T47D (cell line): ENCODE measurements at regions not wholly inside any gene's neighbourhood (a gene's known extent, or its start where the extent isn't known, plus 50 kb on each side); places are given as distances from the start of the nearest gene placed in this dataset.

ENCODE experiments used
- DNase-seq, 2 experiments: peaks; one replicate each; pipeline versions ENCODE4 v3.0.0 to v3.0.0-alpha.2; 2011 to 2012; ENCODE audit warnings: low read depth in 1 of 2, low spot score in 1 of 2
- JUND ChIP-seq: IDR thresholded peaks from 2 replicates; pipeline ENCODE4 v1.6.1; 2012; ENCODE audit warnings: low read depth
- in situ Hi-C: cut with HindIII; loops from 2 replicates; pipeline ENCODE4 v1.10.0; 2016; ENCODE audit warnings: low sequenced_read_pairs, low pct_unique_long_range_greater_than_20kb

- DNase-seq, result no peak
- no peak for TF ChIP-seq JUND
- in situ Hi-C loops, result no loop called here
Observed at GRCh38 chr3:88940296-88940695, 167.1 kb upstream of the EPHA3 start.

GRCh38 chr3:88947013-88947412 lies 160.4 kb upstream of the EPHA3 start:
- TF ChIP-seq JUND, result no peak
- in situ Hi-C loops, result no loop called here

GRCh38 chr3:88954853-88955252 lies 152.6 kb upstream of the EPHA3 start:
- DNase-seq, result no peak
- no peak for TF ChIP-seq JUND
- in situ Hi-C loops, result no loop called here

More at GRCh38 chr3:88947013-88947412, 160.4 kb upstream of the EPHA3 start:
- no peak for DNase-seq

GRCh38 chr3:88955274-88955673 lies 152.1 kb upstream of the EPHA3 start:
- TF ChIP-seq JUND, result no peak
- no peak for DNase-seq
- in situ Hi-C loops, result no loop called here

GRCh38 chr3:88957711-88958439 lies 149.5 kb upstream of the EPHA3 start:
- TF ChIP-seq JUND, result no peak
- in situ Hi-C loops, result no loop called here
- DNase-seq, result no peak

GRCh38 chr3:88960019-88960418 lies 147.4 kb upstream of the EPHA3 start:
- in situ Hi-C loops, result no loop called here
- no peak for TF ChIP-seq JUND

GRCh38 chr3:88963003-88963402 lies 144.4 kb upstream of the EPHA3 start:
- in situ Hi-C loops, result no loop called here
- TF ChIP-seq JUND, result no peak
- DNase-seq, result no peak

More at GRCh38 chr3:88960019-88960418, 147.4 kb upstream of the EPHA3 start:
- no peak for DNase-seq

- no peak for DNase-seq
- in situ Hi-C loops, result no loop called here
- TF ChIP-seq JUND, result no peak
Observed at GRCh38 chr3:88979760-88980159, 127.7 kb upstream of the EPHA3 start.

- TF ChIP-seq JUND, result no peak
- no peak for DNase-seq
- in situ Hi-C loops, result no loop called here
Observed at GRCh38 chr3:88983458-88983857, 124.0 kb upstream of the EPHA3 start.

- TF ChIP-seq JUND, result no peak
- no peak for DNase-seq
- in situ Hi-C loops, result no loop called here
Observed at GRCh38 chr3:88984256-88984655, 123.2 kb upstream of the EPHA3 start.

GRCh38 chr3:88984832-88985231 lies 122.6 kb upstream of the EPHA3 start:
- no peak for TF ChIP-seq JUND
- in situ Hi-C loops, result no loop called here
- DNase-seq, result no peak

- TF ChIP-seq JUND, result no peak
- DNase-seq, result no peak
- in situ Hi-C loops, result no loop called here
Observed at GRCh38 chr3:88985491-88985890, 121.9 kb upstream of the EPHA3 start.

- DNase-seq, result no peak
- in situ Hi-C loops, result no loop called here
- no peak for TF ChIP-seq JUND
Observed at GRCh38 chr3:88986834-88987233, 120.6 kb upstream of the EPHA3 start.

GRCh38 chr3:88987776-88988175 lies 119.6 kb upstream of the EPHA3 start:
- TF ChIP-seq JUND, result no peak
- in situ Hi-C loops, result no loop called here
- DNase-seq, result no peak

- in situ Hi-C loops, result no loop called here
- no peak for DNase-seq
- no peak for TF ChIP-seq JUND
Observed at GRCh38 chr3:88988906-88989305, 118.5 kb upstream of the EPHA3 start.
